ENCODE measurements at regions not wholly inside any gene's neighbourhood (a gene's known extent, or its start where the extent isn't known, plus 50 kb on each side); places are given as distances from the start of the nearest gene placed in this dataset.

GRCh38 chr7:84686373-84686772 lies 491.8 kb upstream of the SEMA3A start:
- H3K4me3 ChIP-seq (replicated peaks in 1 of 3): no peak overlapping the region
- no peaks in the 10 kb centered on the region for H3K36me3 ChIP-seq
- no peak for DNase-seq
- intact Hi-C loops (cut with DNase I): loop anchor here (10.0 kb wide), 1 partner anchor 62 kb away; no protein-coding TSS in a partner anchor
- WGBS, 2 donors: 92 to 93% methylated on average over 1 of the region's 1 CpG
- H3K27ac ChIP-seq: no peak overlapping the region
- H3K9me3 ChIP-seq: no peaks in the 10 kb centered on the region
- no peak for TF ChIP-seq CTCF (IDR thresholded peaks at IDR 0.05)
- TF ChIP-seq POLR2A (IDR thresholded peaks at IDR 0.05): no peak
- no peaks in the 10 kb centered on the region for H3K4me1 ChIP-seq
- no peaks in the 10 kb centered on the region for H3K27me3 ChIP-seq

- no peaks in the 10 kb centered on the region for H3K27me3 ChIP-seq
- no peak overlapping the region for H3K4me3 ChIP-seq (replicated peaks in 1 of 3)
- 97 to 98% methylated on average over 1 of the region's 1 CpG for WGBS, 2 donors
- no peaks in the 10 kb centered on the region for H3K4me1 ChIP-seq
- TF ChIP-seq POLR2A (IDR thresholded peaks at IDR 0.05): no peak
- no peak for TF ChIP-seq CTCF (IDR thresholded peaks at IDR 0.05)
- intact Hi-C loops (cut with DNase I): loop anchor here (10.0 kb wide), 1 partner anchor 60 kb away; no protein-coding TSS in a partner anchor
- DNase-seq: no peak
- no peaks in the 10 kb centered on the region for H3K9me3 ChIP-seq
- no peaks in the 10 kb centered on the region for H3K36me3 ChIP-seq
- no peak overlapping the region for H3K27ac ChIP-seq
Observed at GRCh38 chr7:84684836-84685480, 490.4 kb upstream of the SEMA3A start.

- no peak for TF ChIP-seq CTCF (IDR thresholded peaks at IDR 0.05)
- TF ChIP-seq POLR2A (IDR thresholded peaks at IDR 0.05): no peak
- Histone ChIP-seq H3K36me3 (no peaks in the 10 kb centered on the region), H3K4me3 (replicated peaks in 1 of 3) (no peak overlapping the region), H3K27ac (no peak overlapping the region), H3K4me1 (peaks cover 3 to 5% of the 10 kb centered on the region in 2 donors), H3K27me3 (no peaks in the 10 kb centered on the region), H3K9me3 (no peaks in the 10 kb centered on the region)
- intact Hi-C loops (cut with DNase I): loop anchor here (10.0 kb wide), 1 partner anchor 58 kb away; no protein-coding TSS in a partner anchor
- 77 to 78% methylated on average over 2 of the region's 2 CpGs for WGBS, 2 donors
- DNase-seq: no peak
Observed at GRCh38 chr7:84682543-84682942, 488.0 kb upstream of the SEMA3A start.

- H3K36me3 ChIP-seq: no peaks in the 10 kb centered on the region
- no peak overlapping the region for H3K4me3 ChIP-seq (replicated peaks in 1 of 3)
- intact Hi-C loops (cut with DNase I): no loop called here
- no peaks in the 10 kb centered on the region for H3K9me3 ChIP-seq
- H3K4me1 ChIP-seq: peaks cover 3 to 11% of the 10 kb centered on the region in 2 donors
- H3K27me3 ChIP-seq: no peaks in the 10 kb centered on the region
- no peak for TF ChIP-seq CTCF (IDR thresholded peaks at IDR 0.05)
- no peak for TF ChIP-seq POLR2A (IDR thresholded peaks at IDR 0.05)
- WGBS, 2 donors: 27 to 36% methylated on average over 2 of the region's 2 CpGs
- H3K27ac ChIP-seq: peak overlapping the region; percentile 0 to 65 (median 52)
- DNase-seq: peak; percentile 67 to 72
Observed at GRCh38 chr7:84678841-84679240, 484.3 kb upstream of the SEMA3A start.

GRCh38 chr7:84677117-84677732 lies 482.6 kb upstream of the SEMA3A start:
- Histone ChIP-seq H3K36me3 (no peaks in the 10 kb centered on the region), H3K9me3 (no peaks in the 10 kb centered on the region), H3K4me3 (replicated peaks in 1 of 3) (no peak overlapping the region), H3K27ac (peak overlapping the region in 2 of 3 donors; percentile 52 to 65), H3K4me1 (peaks cover 3 to 11% of the 10 kb centered on the region in 2 donors), H3K27me3 (no peaks in the 10 kb centered on the region)
- WGBS, 2 donors: 20 to 40% methylated on average over 1 of the region's 1 CpG
- TF ChIP-seq CTCF (IDR thresholded peaks at IDR 0.05) (no peak), POLR2A (IDR thresholded peaks at IDR 0.05) (no peak)
- intact Hi-C loops (cut with DNase I): no loop called here
- DNase-seq: peak; percentile 31 to 52

Measured in thyroid gland (tissue), 4 donors.